Right ventricle myocardium superior (tissue), 1 donor: ENCODE measurements at regions not wholly inside any gene's neighbourhood (a gene's known extent, or its start where the extent isn't known, plus 50 kb on each side); places are given as distances from the start of the nearest gene placed in this dataset. TPM values are rescaled to one million over a fixed set of nuclear protein-coding genes. Genes with fewer than 3 reads are reported as not detected.
"Not testable (repeated sequence)": the region's sequence is repeated elsewhere in the genome, so short reads cannot be mapped to it uniquely, and the experiment has no call there.

ENCODE experiments used
- ATAC-seq: fragments of 200-7000 bp; cut with Tn5 transposase; one replicate; pipeline ENCODE4 v1.9.1; 2020; ENCODE audit warnings: mild to moderate bottlenecking; ENCODE audit not compliant: poor library complexity
- DNase-seq: peaks from one replicate; pipeline ENCODE4 v3.0.0-alpha.2; 2020
- intact Hi-C: fragments of 100-400 bp; cut with DNase I; formaldehyde crosslinking; loops from one replicate; pipeline ENCODE4 v1.11.2; 2022
- microRNA-seq: library from miRNA; unstranded; fragments of <30 nt; microRNA quantifications from one replicate; pipeline ENCODE4 v1.2.0, GENCODE V29; 2020
- donor health status: DM: no; HTN: yes; CAD: no; lungs with severe emphysema.

DNA sequence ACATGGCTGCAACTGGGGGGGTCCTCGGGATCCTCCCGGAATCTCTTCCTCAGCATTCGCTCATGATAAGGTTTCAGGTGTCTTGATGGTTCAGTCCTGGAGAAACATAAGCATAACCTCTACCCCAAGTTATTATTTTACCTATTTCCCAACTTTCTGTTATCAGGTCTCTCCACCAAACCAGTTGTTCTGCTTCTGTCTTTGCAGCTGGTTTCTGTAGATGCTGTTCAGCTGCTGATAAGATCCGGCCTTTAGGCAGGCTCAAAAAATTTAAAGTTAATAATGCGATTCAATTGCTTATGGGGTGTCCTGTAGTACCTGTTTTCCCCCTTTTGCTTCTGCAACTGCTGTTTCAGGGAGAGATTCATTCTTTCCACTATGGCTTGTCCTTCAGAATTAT is 55.6 kb upstream of the LPCAT1 start:
- ATAC-seq, intact Hi-C loops, DNase-seq: not testable (repeated sequence)

DNA sequence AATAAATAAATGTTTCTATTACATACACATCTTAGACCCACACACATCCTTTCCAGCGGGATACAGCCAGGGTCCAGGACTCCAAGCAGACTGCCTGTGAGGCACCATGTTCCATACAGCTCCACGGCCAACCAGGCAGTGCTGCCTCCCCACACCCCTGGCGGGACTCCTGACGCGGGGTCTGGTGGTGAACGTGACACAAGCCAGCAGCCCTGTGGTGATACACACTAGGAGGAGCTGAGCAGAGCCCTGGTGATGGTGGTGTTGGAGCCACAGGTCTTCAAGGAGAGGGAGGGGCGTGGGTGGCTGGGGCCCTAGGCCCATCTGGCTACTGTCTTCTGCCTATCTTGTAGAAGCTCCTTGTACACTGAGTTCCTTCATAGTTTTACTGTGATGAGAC is 53.1 kb upstream of the LPCAT1 start:
- DNase-seq, ATAC-seq, intact Hi-C loops: not testable (repeated sequence)

DNA sequence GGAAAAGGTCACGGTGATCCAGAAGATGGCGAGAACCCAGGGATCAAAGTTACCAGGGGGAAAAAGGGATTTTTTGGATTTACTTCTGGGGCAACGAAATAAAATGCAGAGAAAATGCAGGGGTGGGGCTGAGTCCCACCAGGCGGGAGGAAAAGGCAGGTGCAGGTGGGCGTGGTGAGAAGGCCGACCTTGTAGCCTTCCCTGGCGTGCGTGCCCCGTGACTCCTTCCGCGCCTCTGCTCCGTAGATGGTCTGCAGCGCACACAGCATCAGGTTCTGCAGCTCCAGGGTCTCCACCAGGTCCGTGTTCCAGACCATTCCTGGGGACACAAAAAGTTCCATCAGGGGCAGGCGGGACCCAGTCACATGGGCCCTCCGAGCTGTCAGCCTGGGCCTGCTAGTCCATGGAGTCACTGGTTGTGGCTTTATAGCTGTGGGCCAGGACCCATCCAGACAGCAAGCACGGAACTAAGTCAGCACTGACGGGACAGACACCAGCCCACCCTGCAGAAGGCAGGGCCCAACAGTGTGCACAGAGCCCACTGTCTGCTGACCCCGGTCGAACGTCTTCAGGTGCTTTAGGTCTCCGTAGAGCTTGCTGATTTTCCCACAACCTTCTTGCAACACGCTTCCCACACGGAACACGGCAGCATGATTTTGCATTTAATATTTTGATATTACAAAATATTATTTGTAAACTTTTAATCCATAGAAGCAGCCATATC is 52.4 kb upstream of the LPCAT1 start:
- intact Hi-C loops, ATAC-seq: not testable (repeated sequence)

DNA sequence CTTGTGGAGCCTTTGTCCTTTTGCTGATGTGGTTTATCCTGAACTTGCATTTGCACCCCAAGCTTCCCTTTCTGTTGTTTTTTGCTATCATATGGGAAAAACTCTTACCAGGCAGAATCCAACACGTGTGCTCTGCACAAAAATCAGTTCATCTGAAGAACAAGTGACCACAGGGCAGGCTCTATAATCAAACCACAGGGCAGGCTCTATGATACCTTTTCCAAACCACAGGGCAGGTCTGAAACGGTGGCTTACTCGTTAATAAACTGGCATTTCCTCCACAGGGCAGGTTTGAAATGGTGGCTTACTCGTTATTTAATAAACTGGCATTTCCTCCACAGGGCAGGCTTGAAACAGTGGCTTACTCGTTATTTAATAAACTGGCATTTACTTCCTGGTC is 51.7 kb upstream of the LPCAT1 start:
- intact Hi-C loops, ATAC-seq, DNase-seq: not testable (repeated sequence)

More for the DNA sequence above, 52.4 kb upstream of the LPCAT1 start:
- not testable (repeated sequence) for DNase-seq

DNA sequence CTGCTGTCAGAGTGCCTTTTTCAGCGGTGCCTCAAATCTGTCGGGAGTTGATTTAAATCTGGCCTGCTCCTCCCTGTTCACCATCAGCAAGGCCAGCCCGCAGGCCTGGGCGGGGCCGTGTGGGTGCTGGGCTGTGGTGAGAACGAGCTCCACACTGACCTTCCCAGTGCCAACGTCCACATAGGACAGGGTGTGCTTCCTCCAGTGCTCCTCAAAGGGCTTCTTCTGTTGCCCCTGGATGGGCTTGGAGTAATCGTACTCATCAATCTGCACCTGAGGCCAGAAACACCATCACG is 50.2 kb upstream of the LPCAT1 start:
- DNase-seq, intact Hi-C loops, ATAC-seq: not testable (repeated sequence)

DNA sequence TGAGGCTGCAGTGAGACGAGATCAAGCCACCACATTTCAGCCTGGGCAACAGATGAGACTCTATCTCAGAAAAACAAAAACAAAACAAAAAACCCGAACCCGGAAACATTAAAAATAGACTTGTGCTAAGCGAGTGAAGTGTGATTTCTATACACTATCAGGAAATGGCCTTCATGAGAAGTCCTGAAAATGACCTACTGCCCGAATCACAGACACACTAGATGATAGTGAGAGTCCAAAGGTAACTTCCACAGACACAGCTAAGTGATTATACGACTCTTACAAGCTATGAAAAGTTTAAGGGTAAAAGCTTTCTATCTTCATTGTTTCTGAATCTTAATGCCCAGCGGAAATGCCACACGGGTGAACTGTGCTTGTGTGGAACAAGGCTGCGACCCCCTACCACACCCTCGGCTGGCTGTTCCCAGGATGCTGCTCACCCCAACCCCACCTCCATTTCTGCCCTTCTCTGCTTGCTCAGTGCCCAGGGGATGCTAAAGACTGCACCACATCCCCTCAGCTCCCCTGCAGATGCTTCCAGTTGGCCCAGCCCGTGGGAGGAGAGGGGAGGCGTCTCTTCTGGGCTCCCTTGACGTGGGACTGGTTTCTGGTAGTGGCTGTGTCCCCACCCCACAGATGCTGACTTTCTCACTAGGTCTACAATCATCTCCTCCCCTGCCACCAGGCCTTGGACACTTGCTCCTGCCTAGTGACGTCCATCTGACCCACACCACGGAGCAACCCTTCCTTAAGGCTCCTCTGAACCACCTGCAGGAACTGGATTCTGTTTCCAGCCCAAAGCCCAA is 49.7 kb upstream of the LPCAT1 start:
- intact Hi-C loops, DNase-seq, ATAC-seq: not testable (repeated sequence)

Small RNAs in the stretch of these regions (microRNA-seq; reads per million reads assigned to microRNA genes)
- gene MIR4277, result not detected
